AG09319 (cell line): ENCODE measurements at regions not wholly inside any gene's neighbourhood (a gene's known extent, or its start where the extent isn't known, plus 50 kb on each side); places are given as distances from the start of the nearest gene placed in this dataset.

Source experiments
- DNase-seq: peaks from one replicate; pipeline ENCODE4 v3.0.0-alpha.2; 2010; ENCODE audit warnings: low read depth; ENCODE audit errors: extremely low read depth
- CTCF ChIP-seq: IDR thresholded peaks from 2 replicates; pipeline ENCODE4 v1.5.1; 2011; ENCODE audit warnings: low read depth, mild to moderate bottlenecking, inconsistent platforms, low read length, moderate library complexity

- DNase-seq: no peak
- TF ChIP-seq CTCF: no peak
Measured at GRCh38 chr5:116750631-116751580, 176.3 kb upstream of the SEMA6A start.

- TF ChIP-seq CTCF: no peak
- DNase-seq: no peak
Measured at GRCh38 chr5:116747881-116748280, 173.3 kb upstream of the SEMA6A start.

GRCh38 chr5:116746668-116747067 is 172.0 kb upstream of the SEMA6A start:
- no peak for TF ChIP-seq CTCF
- no peak for DNase-seq

- no peak for TF ChIP-seq CTCF
- no peak for DNase-seq
Measured at GRCh38 chr5:116740771-116741170, 166.1 kb upstream of the SEMA6A start.

- DNase-seq: no peak
- TF ChIP-seq CTCF: no peak
Measured at GRCh38 chr5:116739571-116739970, 164.9 kb upstream of the SEMA6A start.

- TF ChIP-seq CTCF: no peak
- DNase-seq: no peak
Measured at GRCh38 chr5:116738615-116739261, 164.1 kb upstream of the SEMA6A start.

GRCh38 chr5:116738239-116738614 is 163.6 kb upstream of the SEMA6A start:
- no peak for TF ChIP-seq CTCF
- no peak for DNase-seq
